Activated CD4-positive, alpha-beta T cell treated with anti-CD3 and anti-CD28 coated beads, Interleukin-2, amount 50 U/mL, for 4 hours (primary cell): ENCODE measurements at regions not wholly inside any gene's neighbourhood (a gene's known extent, or its start where the extent isn't known, plus 50 kb on each side); places are given as distances from the start of the nearest gene placed in this dataset.

ENCODE experiments used
- DNase-seq, 2 experiments: peaks; one replicate each; pipeline ENCODE4 v3.0.0-alpha.2; 2020

GRCh38 chr1:239893127-239893731 lies 198.5 kb upstream of the FMN2 start:
- no peak for DNase-seq

GRCh38 chr1:239896569-239896968 lies 195.1 kb upstream of the FMN2 start:
- no peak for DNase-seq

- DNase-seq: no peak
These were observed 194.7 kb upstream of the FMN2 start for GRCh38 chr1:239896980-239897379.

DNA sequence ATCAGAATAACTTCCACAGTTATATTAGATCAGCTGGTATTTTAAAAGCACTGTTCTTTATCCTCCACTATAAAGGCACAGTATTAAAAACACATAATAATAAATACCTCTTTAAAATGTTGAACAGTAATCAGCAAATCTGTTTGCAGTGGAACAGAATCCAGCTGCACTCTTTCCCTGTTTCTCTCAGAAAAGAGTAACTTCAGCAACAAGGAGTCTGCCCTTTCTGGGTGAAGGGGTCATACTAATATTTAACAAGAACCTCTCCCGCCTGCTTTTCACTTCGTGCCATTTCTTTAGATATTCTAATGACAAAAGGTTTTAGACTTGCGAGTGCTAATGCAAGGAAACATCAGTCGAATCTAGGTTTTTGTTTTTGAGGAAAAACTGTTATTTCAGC lies 194.2 kb upstream of the FMN2 start:
- no peak for DNase-seq

DNA sequence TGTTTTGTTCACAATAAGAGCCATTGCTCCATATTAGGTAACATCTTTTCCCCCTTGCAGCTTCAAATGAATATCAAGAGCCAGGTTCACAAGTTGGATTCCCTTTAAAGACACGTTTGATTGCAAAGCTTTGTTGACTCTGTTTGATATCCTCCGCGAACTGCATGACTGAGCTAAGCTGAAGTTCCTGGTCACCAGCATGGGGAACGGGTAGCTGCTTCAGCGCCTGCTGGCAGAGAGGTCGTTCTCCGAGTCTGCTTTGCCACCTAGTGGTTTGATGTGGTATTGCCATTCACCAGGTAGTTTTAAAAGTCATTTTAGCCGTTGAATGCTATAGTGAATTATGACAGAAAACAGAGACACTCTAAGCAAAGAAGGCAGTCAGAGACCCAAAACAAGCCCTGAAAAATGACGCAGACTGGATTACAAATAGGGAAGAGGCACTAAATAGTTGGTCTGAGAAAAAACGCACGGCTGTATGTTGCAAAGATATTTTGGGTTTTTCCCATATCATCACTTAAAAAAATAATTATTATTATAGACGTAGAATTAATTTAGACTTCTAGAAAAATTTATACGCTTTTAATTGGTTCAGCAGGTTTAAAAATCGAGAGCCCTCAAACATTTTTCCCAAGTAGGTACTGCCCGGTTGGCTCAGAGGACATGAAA lies 193.5 kb upstream of the FMN2 start:
- peak; percentile 62 to 67 for DNase-seq

DNA sequence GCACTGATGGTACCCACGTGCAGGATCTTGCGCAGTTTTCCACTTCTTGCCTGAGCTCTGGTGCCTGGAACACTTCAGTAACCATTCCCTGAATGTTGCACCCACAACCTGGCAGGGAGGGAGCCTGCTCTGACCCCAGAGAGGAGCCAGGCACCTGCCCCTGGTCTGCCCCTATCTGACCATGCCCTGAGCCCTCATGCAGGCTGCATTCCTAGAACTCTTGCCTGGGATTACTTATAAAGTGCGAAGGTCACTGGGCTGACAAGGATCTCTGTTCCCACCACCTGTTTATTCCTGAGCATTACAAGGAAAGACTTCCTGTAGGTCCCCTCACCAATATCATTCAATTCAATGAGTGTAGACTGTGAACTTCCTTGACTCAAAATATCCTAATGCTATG lies 191.9 kb upstream of the FMN2 start:
- no peak for DNase-seq

DNA sequence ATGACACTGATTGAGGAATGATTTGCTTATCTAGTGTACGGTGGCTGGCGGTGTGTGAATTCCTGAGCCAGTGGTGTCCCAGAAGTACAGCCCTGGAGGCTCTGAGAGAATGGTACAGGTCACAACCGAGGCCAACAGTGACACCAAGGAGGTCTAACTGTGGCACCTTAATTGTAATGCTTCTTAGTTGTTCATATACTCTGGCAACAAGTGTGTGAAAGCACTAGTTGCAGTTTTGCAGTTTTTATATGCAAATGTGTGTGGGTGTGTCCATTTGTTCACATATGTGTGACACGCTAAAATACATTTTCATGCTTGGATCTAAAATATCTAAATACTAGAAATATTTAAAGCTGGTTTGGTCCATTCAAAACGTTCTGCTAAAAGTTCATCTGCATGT lies 185.3 kb upstream of the FMN2 start:
- DNase-seq: no peak

- no peak for DNase-seq
These were observed 181.8 kb upstream of the FMN2 start for GRCh38 chr1:239909898-239910297.

- DNase-seq: no peak
These were observed 179.2 kb upstream of the FMN2 start for GRCh38 chr1:239912471-239912870.

DNA sequence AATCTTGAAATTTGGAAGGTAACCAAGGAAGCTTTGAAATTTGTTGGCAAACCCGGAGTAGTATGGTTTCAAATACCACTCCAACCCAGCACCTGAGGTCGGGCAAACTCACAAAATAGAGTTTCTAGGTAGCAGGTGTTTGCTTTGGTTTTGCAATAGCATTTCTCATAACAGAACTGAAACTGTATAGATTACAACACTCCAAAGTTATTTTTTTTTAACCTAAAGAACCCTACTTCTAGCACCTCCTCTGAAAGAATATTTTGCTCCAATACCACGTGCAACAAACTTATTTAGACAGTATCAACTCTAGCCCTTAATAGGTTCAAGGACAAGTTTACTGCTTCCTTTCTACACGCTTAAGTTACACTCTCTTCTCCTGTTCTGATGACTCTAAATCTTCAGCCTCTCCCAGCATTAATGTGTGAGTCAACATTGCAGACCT lies 178.5 kb upstream of the FMN2 start:
- no peak for DNase-seq

- no peak for DNase-seq
These were observed 176.9 kb upstream of the FMN2 start for GRCh38 chr1:239914751-239915231.

DNA sequence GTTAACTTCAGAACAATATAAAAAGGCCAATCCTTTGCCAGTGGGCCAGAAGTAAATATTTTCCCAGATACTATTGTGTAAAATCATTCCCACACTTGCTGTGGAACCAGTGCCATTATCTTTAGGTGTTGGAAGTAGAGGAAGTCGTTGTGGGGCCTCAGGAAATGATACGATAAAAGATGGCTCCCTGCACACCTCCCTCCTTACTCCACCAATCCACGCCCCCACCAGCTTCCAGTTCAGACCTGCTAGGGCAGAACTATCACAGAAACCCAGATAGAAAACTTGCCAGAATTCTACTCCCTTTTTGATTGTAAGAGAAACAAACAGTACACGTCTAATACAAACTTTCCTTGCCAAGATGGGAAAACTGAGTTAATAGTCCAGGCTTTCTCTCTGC lies 173.0 kb upstream of the FMN2 start:
- DNase-seq: no peak

DNA sequence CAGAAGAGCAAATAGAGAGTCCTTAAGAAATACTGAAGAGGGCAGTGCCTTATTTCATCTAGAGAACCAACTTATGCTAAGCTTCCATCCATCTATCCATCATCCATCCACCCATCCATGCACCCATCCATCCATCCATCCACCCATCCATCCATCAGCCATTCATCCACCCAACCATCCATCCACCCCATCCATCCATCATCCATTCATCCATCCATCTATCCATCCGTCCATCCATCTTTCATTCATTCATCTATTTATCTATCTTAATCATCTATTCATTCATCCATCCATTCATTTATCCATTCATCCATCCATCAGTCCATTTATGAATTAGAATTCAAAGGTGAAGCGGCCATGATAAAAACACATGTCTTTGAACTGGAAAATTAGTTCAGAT lies 171.5 kb upstream of the FMN2 start:
- no peak for DNase-seq

DNA sequence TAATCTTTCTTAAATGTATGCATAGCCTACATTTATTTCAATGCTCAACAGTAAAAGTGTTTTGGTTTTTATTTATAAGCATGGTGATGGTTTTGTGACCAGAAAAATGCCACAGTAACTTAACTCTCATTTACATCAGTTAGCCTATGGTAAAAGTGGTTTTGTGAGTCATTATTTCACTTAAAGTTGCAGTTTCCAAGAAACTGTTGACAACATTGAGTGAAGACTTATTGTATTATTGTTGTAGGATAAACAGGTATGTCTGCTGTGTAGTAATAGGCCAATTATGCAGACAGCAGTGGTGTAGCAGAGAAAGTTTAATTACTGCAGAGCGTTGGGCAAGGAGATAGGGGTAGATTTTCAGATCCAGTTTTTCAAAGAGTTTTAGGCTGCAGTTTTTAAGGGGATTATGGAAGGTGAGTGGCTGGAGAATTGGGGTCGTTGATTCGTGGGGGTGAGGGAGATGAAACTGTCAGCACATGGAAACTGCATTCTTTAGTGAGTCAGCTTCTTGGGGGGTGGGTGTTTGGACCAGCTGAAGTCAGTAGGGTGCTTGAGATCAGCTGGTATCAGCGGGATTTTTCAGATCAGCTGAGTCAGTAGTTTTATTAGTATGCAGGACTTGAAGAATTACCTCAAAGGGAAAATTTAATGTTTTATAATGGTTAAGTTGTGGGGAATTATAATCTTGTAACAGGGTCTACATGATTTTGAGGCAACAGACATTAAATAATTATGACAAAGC lies 168.7 kb upstream of the FMN2 start:
- DNase-seq: no peak

- no peak for DNase-seq
These were observed 166.8 kb upstream of the FMN2 start for GRCh38 chr1:239924741-239925350.

DNA sequence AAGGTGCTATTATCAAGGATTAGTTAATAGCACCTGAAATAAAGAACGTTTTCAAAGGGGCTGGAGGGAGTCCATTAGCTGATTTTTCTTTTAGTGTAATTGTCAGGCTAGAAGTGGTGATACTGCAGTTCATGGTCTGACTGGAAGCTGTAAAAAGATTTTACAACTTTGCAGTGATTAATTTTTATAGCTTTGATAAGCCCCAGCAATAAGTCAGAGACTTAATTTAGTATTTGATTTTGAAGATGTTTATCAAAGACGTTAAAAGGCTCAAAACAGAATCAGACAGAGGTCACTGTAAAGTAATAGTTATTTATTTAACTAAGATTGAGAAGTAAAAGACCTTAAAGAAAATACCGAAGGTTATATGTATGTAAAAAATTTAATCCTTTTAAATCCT lies 165.5 kb upstream of the FMN2 start:
- DNase-seq: no peak

DNA sequence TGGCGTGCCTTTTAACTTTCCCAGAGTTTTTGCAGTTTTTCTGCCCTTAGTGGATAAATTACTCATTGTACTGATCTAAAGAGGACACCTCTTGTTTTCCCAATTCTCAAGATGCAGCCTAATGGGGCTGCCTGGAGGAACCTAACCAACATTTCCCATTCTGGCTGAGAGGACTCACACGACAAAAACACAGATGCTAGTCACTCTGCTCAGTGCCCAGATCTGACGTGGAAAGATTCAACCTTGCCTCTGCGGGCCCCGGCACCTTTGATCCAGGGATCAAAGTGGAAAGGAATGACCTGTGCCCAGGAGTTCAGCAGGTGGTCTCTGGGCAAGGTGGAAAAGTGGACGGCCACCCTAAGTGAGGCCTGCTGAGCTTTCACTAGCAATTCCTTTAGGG lies 162.4 kb upstream of the FMN2 start:
- DNase-seq: no peak

GRCh38 chr1:239930686-239931262 lies 160.9 kb upstream of the FMN2 start:
- DNase-seq: no peak

GRCh38 chr1:239931341-239931740 lies 160.3 kb upstream of the FMN2 start:
- DNase-seq: no peak

GRCh38 chr1:239939602-239940001 lies 152.1 kb upstream of the FMN2 start:
- DNase-seq: no peak

DNA sequence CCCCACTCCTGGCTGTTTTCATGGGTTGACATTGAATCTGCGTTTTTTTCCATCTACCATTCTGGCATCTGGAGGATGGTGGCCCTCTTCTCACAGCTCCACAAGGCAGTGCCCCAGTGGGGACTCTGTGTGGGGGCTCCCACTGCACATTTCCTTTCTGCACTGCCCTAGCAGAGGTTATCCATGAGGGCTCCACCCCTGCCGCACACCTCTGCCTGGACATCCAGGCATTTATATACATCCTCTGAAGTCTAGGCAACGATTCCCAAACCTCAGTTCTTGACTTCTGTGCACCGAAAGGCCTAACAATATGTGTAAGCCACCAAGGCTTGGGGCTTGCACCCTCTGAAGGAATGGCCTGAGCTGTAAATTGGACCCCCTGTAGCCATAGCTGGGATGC lies 147.9 kb upstream of the FMN2 start:
- no peak for DNase-seq

DNA sequence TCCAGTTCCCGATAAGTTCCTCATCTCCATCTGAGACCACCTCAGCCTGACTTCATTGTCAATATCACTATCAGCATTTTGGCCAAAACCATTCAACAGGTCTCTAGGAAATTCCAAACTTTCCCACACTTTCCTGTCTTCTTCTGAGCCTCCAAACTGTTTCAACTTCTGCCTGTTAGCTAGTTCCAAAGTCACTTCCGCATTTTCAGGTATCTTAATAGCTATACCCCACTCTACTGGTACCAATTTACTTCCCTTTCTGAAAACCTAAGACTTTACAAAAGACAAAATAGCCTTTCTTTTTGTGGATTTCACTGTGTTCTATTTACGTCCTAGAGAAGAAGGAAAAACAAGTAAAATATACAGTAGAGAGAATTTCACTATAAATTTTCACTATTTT lies 147.0 kb upstream of the FMN2 start:
- no peak for DNase-seq

GRCh38 chr1:239947801-239948200 lies 143.9 kb upstream of the FMN2 start:
- no peak for DNase-seq
